GM23338 (cell line): ENCODE measurements at regions not wholly inside any gene's neighbourhood (a gene's known extent, or its start where the extent isn't known, plus 50 kb on each side); places are given as distances from the start of the nearest gene placed in this dataset.

Experiments
- ATAC-seq: fragments of 200-7000 bp; cut with Tn5 transposase; 3 replicates; pipeline ENCODE4 v1.9.1; 2020
- DNase-seq: peaks from one replicate; pipeline ENCODE4 v3.0.0-alpha.2; 2015; ENCODE audit warnings: low spot score
- H2AFZ ChIP-seq: fragments of 200-600 bp; sonication (generic); 2 replicates; pipeline ENCODE4 v1.8.0; 2016; ENCODE audit warnings: antibody characterized with exemption, mild to moderate bottlenecking, moderate library complexity
- H3F3A ChIP-seq: fragments of 200-600 bp; sonication (generic); replicated peaks from 2 replicates; pipeline ENCODE4 v1.8.0; 2017; ENCODE audit warnings: antibody characterized with exemption, mixed run types, low read depth
- H3K27ac ChIP-seq: fragments of 200-600 bp; sonication (generic); 2 replicates; pipeline ENCODE4 v1.6.1; 2016; ENCODE audit warnings: low read depth
- H3K27me3 ChIP-seq: fragments of 200-600 bp; sonication (generic); 2 replicates; pipeline ENCODE4 v1.8.0; 2016; ENCODE audit warnings: mild to moderate bottlenecking, mixed run types, moderate library complexity; ENCODE audit not compliant: insufficient read depth
- H3K36me3 ChIP-seq: fragments of 200-600 bp; sonication (generic); 2 replicates; pipeline ENCODE4 v1.8.0; 2016; ENCODE audit warnings: mild to moderate bottlenecking; ENCODE audit not compliant: insufficient read depth
- H3K4me1 ChIP-seq: fragments of 200-600 bp; sonication (generic); 2 replicates; pipeline ENCODE4 v1.8.0; 2016; ENCODE audit warnings: mild to moderate bottlenecking, moderate library complexity; ENCODE audit not compliant: insufficient read depth
- H3K4me2 ChIP-seq: fragments of 200-600 bp; sonication (generic); 2 replicates; pipeline ENCODE4 v1.7.1; 2017; ENCODE audit warnings: mixed run types
- H3K4me3 ChIP-seq: fragments of 200-600 bp; sonication (generic); 2 replicates; pipeline ENCODE4 v1.6.1; 2016; ENCODE audit warnings: mixed run types
- H3K79me2 ChIP-seq: fragments of 200-600 bp; sonication (generic); replicated peaks from 2 replicates; pipeline ENCODE4 v1.8.0; 2017; ENCODE audit warnings: mild to moderate bottlenecking; ENCODE audit not compliant: insufficient read depth
- H3K9me2 ChIP-seq: fragments of 200-600 bp; sonication (generic); 2 replicates; pipeline ENCODE4 v1.8.0; 2017; ENCODE audit not compliant: insufficient read depth
- H4K20me1 ChIP-seq: fragments of 200-600 bp; sonication (generic); replicated peaks from 2 replicates; pipeline ENCODE4 v1.8.0; 2017; ENCODE audit warnings: mild to moderate bottlenecking; ENCODE audit not compliant: insufficient read depth
- H3K27ac Mint-ChIP-seq: 2 replicates; pipeline ENCODE4 v1.8.0; 2020; ENCODE audit warnings: inconsistent platforms, mild to moderate bottlenecking, moderate library complexity, mixed read lengths
- H3K27me3 Mint-ChIP-seq: 3 replicates; pipeline ENCODE4 v1.8.0; 2022; ENCODE audit warnings: low read depth, mild to moderate bottlenecking, moderate library complexity, mixed read lengths, inconsistent platforms; ENCODE audit not compliant: insufficient read depth, poor library complexity
- H3K36me3 Mint-ChIP-seq: 3 replicates; pipeline ENCODE4 v1.8.0; 2021; ENCODE audit warnings: low read depth, mild to moderate bottlenecking, inconsistent platforms, moderate library complexity, mixed read lengths
- H3K4me1 Mint-ChIP-seq: 3 replicates; pipeline ENCODE4 v1.8.0; 2020; ENCODE audit warnings: mild to moderate bottlenecking, inconsistent platforms, mixed read lengths
- H3K4me3 Mint-ChIP-seq: 3 replicates; pipeline ENCODE4 v1.8.0; 2021; ENCODE audit warnings: moderate library complexity, mild to moderate bottlenecking, inconsistent platforms, mixed read lengths
- H3K9me3 Mint-ChIP-seq: 3 replicates; pipeline ENCODE4 v1.8.0; 2020; ENCODE audit warnings: moderate library complexity, mild to moderate bottlenecking, inconsistent platforms, mixed read lengths
- CREB1 ChIP-seq: fragments of 250-450 bp; sonication (Bioruptor Pico); IDR thresholded peaks from 2 replicates; pipeline ENCODE4 v1.5.0; 2020; ENCODE audit warnings: low read depth, mild to moderate bottlenecking, moderate library complexity
- EZH2 ChIP-seq: fragments of 200-600 bp; sonication (generic); IDR thresholded peaks from one replicate; pipeline ENCODE4 v1.8.0; 2017; ENCODE audit warnings: antibody characterized with exemption, mild to moderate bottlenecking, low read depth; ENCODE audit not compliant: unreplicated experiment
- EZH2phosphoT487 ChIP-seq: fragments of 200-600 bp; sonication (generic); IDR thresholded peaks from one replicate; pipeline ENCODE4 v1.8.1; 2018; ENCODE audit warnings: antibody characterized with exemption; ENCODE audit not compliant: unreplicated experiment
- JUNB ChIP-seq: IDR thresholded peaks from one replicate; pipeline ENCODE4 v1.6.1; 2016; ENCODE audit warnings: antibody characterized with exemption; ENCODE audit not compliant: unreplicated experiment
- NANOG ChIP-seq: IDR thresholded peaks from 2 replicates; pipeline ENCODE4 v1.6.1; 2016; ENCODE audit warnings: antibody characterized with exemption, borderline replicate concordance
- POLR2AphosphoS5 ChIP-seq: IDR thresholded peaks from 2 replicates; pipeline ENCODE4 v1.6.1; 2016; ENCODE audit warnings: antibody characterized with exemption, low read depth
- STAT1 ChIP-seq: IDR thresholded peaks from one replicate; pipeline ENCODE4 v1.6.1; 2016; ENCODE audit warnings: antibody characterized with exemption; ENCODE audit not compliant: unreplicated experiment
- ZNF114 ChIP-seq: fragments of 250-450 bp; sonication (Bioruptor Pico); IDR thresholded peaks from 2 replicates; pipeline ENCODE4 v1.5.0; 2020; ENCODE audit warnings: mild to moderate bottlenecking, moderate library complexity
- ZNF331 ChIP-seq: fragments of 250-450 bp; sonication (Bioruptor Pico); IDR thresholded peaks from 2 replicates; pipeline ENCODE4 v1.5.0; 2020; ENCODE audit warnings: low read depth, mild to moderate bottlenecking, moderate library complexity
- TF ChIP-seq, protein P1 (sequence below): IDR thresholded peaks from 2 replicates; pipeline ENCODE4 v1.6.1; 2016; ENCODE audit warnings: antibody characterized with exemption
- TF ChIP-seq, protein P2 (sequence below): fragments of 250-450 bp; sonication (Bioruptor Pico); IDR thresholded peaks from 2 replicates; pipeline ENCODE4 v1.5.0; 2020; ENCODE audit warnings: mild to moderate bottlenecking, moderate library complexity
- TF ChIP-seq, protein P3 (sequence below): IDR thresholded peaks from one replicate; pipeline ENCODE4 v1.6.1; 2018; ENCODE audit warnings: antibody characterized with exemption; ENCODE audit not compliant: unreplicated experiment
- TF ChIP-seq, protein P4 (sequence below), 2 experiments: fragments of 200-600 bp in 1 of 2; sonication (generic) in 1 of 2; conservative IDR thresholded peaks; 2 replicates each; pipeline versions ENCODE4 v1.5.1 to v1.6.1; 2016 to 2017; ENCODE audit warnings: antibody characterized with exemption in 2 of 2, low read depth in 2 of 2, mild to moderate bottlenecking in 2 of 2, moderate library complexity in 1 of 2

DNA sequence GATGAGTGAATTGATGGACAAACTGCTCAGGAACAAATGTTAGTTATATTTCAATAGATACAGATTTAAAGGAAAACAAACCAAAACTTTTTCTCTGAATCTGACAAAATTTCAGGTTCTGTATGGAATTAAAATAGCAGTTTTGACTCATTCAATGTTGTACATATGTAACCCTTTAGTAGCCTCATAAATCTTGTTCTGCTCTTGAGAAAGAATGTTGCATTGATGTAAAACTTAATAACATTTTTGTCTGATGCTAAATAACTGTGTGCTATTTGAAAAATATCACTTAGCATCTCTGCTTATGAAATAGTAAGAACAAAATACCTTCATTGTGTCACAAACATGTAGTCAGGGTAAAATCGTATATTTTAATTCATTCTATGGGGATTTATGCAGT lies 168.9 kb upstream of the NOVA1 start:
- H3K36me3 ChIP-seq: no peaks in the 10 kb centered on the region
- Mint-ChIP-seq H3K27me3 (no peaks in the 10 kb centered on the region), H3K4me1 (peaks cover 4% of the 10 kb centered on the region; the same call in 2 of the 3 replicates), H3K9me3 (no peaks in the 10 kb centered on the region), H3K27ac (no peak overlapping the region), H3K36me3 (no peaks in the 10 kb centered on the region), H3K4me3 (no peak overlapping the region)
- no peak for DNase-seq
- no peak for ATAC-seq
- H3F3A ChIP-seq: no peaks in the 10 kb centered on the region
- no peaks in the 10 kb centered on the region for H3K9me2 ChIP-seq
- no peak overlapping the region for H3K4me3 ChIP-seq
- no peak overlapping the region for H2AFZ ChIP-seq
- H3K79me2 ChIP-seq: no peaks in the 10 kb centered on the region
- TF ChIP-seq EZH2phosphoT487 (no peak), ZNF114 (no peak), CREB1 (no peak), POLR2AphosphoS5 (no peak), STAT1 (no peak), ZNF331 (no peak), JUNB (no peak), EZH2 (no peak), NANOG (no peak)
- TF ChIP-seq, protein P1, sequence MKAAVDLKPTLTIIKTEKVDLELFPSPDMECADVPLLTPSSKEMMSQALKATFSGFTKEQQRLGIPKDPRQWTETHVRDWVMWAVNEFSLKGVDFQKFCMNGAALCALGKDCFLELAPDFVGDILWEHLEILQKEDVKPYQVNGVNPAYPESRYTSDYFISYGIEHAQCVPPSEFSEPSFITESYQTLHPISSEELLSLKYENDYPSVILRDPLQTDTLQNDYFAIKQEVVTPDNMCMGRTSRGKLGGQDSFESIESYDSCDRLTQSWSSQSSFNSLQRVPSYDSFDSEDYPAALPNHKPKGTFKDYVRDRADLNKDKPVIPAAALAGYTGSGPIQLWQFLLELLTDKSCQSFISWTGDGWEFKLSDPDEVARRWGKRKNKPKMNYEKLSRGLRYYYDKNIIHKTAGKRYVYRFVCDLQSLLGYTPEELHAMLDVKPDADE: no peak
- TF ChIP-seq, protein P2, sequence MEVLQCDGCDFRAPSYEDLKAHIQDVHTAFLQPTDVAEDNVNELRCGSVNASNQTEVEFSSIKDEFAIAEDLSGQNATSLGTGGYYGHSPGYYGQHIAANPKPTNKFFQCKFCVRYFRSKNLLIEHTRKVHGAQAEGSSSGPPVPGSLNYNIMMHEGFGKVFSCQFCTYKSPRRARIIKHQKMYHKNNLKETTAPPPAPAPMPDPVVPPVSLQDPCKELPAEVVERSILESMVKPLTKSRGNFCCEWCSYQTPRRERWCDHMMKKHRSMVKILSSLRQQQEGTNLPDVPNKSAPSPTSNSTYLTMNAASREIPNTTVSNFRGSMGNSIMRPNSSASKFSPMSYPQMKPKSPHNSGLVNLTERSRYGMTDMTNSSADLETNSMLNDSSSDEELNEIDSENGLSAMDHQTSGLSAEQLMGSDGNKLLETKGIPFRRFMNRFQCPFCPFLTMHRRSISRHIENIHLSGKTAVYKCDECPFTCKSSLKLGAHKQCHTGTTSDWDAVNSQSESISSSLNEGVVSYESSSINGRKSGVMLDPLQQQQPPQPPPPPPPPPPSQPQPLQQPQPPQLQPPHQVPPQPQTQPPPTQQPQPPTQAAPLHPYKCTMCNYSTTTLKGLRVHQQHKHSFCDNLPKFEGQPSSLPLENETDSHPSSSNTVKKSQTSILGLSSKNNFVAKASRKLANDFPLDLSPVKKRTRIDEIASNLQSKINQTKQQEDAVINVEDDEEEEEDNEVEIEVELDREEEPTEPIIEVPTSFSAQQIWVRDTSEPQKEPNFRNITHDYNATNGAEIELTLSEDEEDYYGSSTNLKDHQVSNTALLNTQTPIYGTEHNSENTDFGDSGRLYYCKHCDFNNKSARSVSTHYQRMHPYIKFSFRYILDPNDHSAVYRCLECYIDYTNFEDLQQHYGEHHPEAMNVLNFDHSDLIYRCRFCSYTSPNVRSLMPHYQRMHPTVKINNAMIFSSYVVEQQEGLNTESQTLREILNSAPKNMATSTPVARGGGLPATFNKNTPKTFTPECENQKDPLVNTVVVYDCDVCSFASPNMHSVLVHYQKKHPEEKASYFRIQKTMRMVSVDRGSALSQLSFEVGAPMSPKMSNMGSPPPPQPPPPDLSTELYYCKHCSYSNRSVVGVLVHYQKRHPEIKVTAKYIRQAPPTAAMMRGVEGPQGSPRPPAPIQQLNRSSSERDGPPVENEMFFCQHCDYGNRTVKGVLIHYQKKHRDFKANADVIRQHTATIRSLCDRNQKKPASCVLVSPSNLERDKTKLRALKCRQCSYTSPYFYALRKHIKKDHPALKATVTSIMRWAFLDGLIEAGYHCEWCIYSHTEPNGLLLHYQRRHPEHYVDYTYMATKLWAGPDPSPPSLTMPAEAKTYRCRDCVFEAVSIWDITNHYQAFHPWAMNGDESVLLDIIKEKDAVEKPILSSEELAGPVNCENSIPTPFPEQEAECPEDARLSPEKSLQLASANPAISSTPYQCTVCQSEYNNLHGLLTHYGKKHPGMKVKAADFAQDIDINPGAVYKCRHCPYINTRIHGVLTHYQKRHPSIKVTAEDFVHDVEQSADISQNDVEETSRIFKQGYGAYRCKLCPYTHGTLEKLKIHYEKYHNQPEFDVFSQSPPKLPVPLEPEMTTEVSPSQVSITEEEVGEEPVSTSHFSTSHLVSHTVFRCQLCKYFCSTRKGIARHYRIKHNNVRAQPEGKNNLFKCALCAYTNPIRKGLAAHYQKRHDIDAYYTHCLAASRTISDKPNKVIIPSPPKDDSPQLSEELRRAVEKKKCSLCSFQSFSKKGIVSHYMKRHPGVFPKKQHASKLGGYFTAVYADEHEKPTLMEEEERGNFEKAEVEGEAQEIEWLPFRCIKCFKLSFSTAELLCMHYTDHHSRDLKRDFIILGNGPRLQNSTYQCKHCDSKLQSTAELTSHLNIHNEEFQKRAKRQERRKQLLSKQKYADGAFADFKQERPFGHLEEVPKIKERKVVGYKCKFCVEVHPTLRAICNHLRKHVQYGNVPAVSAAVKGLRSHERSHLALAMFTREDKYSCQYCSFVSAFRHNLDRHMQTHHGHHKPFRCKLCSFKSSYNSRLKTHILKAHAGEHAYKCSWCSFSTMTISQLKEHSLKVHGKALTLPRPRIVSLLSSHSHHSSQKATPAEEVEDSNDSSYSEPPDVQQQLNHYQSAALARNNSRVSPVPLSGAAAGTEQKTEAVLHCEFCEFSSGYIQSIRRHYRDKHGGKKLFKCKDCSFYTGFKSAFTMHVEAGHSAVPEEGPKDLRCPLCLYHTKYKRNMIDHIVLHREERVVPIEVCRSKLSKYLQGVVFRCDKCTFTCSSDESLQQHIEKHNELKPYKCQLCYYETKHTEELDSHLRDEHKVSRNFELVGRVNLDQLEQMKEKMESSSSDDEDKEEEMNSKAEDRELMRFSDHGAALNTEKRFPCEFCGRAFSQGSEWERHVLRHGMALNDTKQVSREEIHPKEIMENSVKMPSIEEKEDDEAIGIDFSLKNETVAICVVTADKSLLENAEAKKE: no peak
- TF ChIP-seq, protein P3, sequence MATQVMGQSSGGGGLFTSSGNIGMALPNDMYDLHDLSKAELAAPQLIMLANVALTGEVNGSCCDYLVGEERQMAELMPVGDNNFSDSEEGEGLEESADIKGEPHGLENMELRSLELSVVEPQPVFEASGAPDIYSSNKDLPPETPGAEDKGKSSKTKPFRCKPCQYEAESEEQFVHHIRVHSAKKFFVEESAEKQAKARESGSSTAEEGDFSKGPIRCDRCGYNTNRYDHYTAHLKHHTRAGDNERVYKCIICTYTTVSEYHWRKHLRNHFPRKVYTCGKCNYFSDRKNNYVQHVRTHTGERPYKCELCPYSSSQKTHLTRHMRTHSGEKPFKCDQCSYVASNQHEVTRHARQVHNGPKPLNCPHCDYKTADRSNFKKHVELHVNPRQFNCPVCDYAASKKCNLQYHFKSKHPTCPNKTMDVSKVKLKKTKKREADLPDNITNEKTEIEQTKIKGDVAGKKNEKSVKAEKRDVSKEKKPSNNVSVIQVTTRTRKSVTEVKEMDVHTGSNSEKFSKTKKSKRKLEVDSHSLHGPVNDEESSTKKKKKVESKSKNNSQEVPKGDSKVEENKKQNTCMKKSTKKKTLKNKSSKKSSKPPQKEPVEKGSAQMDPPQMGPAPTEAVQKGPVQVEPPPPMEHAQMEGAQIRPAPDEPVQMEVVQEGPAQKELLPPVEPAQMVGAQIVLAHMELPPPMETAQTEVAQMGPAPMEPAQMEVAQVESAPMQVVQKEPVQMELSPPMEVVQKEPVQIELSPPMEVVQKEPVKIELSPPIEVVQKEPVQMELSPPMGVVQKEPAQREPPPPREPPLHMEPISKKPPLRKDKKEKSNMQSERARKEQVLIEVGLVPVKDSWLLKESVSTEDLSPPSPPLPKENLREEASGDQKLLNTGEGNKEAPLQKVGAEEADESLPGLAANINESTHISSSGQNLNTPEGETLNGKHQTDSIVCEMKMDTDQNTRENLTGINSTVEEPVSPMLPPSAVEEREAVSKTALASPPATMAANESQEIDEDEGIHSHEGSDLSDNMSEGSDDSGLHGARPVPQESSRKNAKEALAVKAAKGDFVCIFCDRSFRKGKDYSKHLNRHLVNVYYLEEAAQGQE: no peak
- TF ChIP-seq, protein P4, sequence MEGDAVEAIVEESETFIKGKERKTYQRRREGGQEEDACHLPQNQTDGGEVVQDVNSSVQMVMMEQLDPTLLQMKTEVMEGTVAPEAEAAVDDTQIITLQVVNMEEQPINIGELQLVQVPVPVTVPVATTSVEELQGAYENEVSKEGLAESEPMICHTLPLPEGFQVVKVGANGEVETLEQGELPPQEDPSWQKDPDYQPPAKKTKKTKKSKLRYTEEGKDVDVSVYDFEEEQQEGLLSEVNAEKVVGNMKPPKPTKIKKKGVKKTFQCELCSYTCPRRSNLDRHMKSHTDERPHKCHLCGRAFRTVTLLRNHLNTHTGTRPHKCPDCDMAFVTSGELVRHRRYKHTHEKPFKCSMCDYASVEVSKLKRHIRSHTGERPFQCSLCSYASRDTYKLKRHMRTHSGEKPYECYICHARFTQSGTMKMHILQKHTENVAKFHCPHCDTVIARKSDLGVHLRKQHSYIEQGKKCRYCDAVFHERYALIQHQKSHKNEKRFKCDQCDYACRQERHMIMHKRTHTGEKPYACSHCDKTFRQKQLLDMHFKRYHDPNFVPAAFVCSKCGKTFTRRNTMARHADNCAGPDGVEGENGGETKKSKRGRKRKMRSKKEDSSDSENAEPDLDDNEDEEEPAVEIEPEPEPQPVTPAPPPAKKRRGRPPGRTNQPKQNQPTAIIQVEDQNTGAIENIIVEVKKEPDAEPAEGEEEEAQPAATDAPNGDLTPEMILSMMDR (conservative IDR thresholded peaks at IDR 0.05; ENCODE audit: low read depth in 2 of 2): no peak
- no peak overlapping the region for H3K27ac ChIP-seq
- H3K27me3 ChIP-seq: no peaks in the 10 kb centered on the region
- no peak overlapping the region for H3K4me2 ChIP-seq
- no peaks in the 10 kb centered on the region for H3K4me1 ChIP-seq
- H4K20me1 ChIP-seq: no peaks in the 10 kb centered on the region
